Body of pancreas (tissue), 4 donors: ENCODE measurements at regions not wholly inside any gene's neighbourhood (a gene's known extent, or its start where the extent isn't known, plus 50 kb on each side); places are given as distances from the start of the nearest gene placed in this dataset.

Experiments
- ATAC-seq: fragments of 150-250 bp; one replicate; pipeline ENCODE4 v1.9.1; 2016
- DNase-seq, 4 donors: peaks; one replicate each; pipeline ENCODE4 v3.0.0-alpha.2; 2019
- H3K27ac ChIP-seq, 4 donors: fragments of 200-600 bp; sonication (generic); 1 replicate in 3 of 4; 2 replicates in 1 of 4; pipeline versions ENCODE4 v1.5.1 to v1.6.1; 2016 to 2019; ENCODE audit warnings: mild to moderate bottlenecking in 1 of 4, mixed read lengths in 1 of 4, moderate library complexity in 1 of 4
- H3K27me3 ChIP-seq, 2 donors: fragments of 200-600 bp; sonication (generic); one replicate each; pipeline ENCODE4 v1.6.0; 2016; ENCODE audit warnings: mild to moderate bottlenecking in 1 of 2
- H3K36me3 ChIP-seq, 2 donors: fragments of 200-600 bp; sonication (generic); replicated peaks in 1 of 2; 2 replicates each; pipeline ENCODE4 v1.5.1; 2016; ENCODE audit warnings: low read depth in 2 of 2; ENCODE audit not compliant: insufficient read depth in 1 of 2
- H3K4me1 ChIP-seq: fragments of 200-600 bp; sonication (generic); one replicate; pipeline ENCODE4 v1.6.0; 2016
- H3K4me3 ChIP-seq, 2 donors: fragments of 200-600 bp; sonication (generic); 1 replicate in 1 of 2; 2 replicates in 1 of 2; pipeline ENCODE4 v1.5.1; 2016 to 2019
- H3K9me3 ChIP-seq, 3 donors: fragments of 200-600 bp; sonication (generic); 1 replicate in 2 of 3; 2 replicates in 1 of 3; pipeline ENCODE4 v1.5.1; 2016
- CTCF ChIP-seq, 7 experiments: fragments of 450-650 bp in 4 of 7; fragments of 200-600 bp in 3 of 7; sonication (generic) in 3 of 7; IDR thresholded peaks; one replicate each; pipeline ENCODE4 v1.5.1; 2016 to 2019; ENCODE audit warnings: antibody characterized with exemption in 7 of 7
- POLR2A ChIP-seq, 3 donors: fragments of 450-650 bp; IDR thresholded peaks; one replicate each; pipeline ENCODE4 v1.6.1; 2016; ENCODE audit warnings: antibody characterized with exemption in 3 of 3, mild to moderate bottlenecking in 2 of 3
- WGBS, 2 donors: methylation state at CpG; one replicate each; pipeline ENCODE4 v1.1.5; 2017; 5-methylcytosine and 5-hydroxymethylcytosine counted together
- intact Hi-C: fragments of 100-400 bp; cut with DNase I; formaldehyde crosslinking; loops from one replicate; pipeline ENCODE4 v1.15.1; 2023

DNA sequence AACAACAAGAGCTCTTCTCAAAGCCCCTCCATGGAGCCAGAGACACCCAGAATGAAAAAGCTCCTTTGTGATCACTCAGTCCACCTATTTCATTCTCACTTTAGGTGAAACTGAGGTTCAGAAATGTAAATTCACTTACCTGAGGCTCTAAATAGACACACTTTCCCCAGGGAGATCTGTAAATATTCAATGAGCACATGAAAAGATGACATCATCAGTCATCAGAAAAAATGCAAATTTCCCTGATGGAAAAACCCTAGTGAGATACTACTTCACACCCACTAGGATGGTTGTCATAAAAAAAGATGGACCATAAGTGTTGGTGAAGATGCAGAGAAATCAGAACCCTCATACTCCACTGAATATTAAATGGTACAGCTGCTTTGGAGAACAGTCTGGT lies 339.2 kb downstream of the EN1 start:
- DNase-seq (no peak), ATAC-seq (no peak)
- H3K27ac ChIP-seq: no peak overlapping the region
- H3K4me3 ChIP-seq: no peak overlapping the region
- no peaks in the 10 kb centered on the region for H3K9me3 ChIP-seq
- no peaks in the 10 kb centered on the region for H3K4me1 ChIP-seq
- H3K36me3 ChIP-seq: no peaks in the 10 kb centered on the region
- TF ChIP-seq CTCF (IDR thresholded peaks at IDR 0.05): no peak
- no peak for TF ChIP-seq POLR2A (IDR thresholded peaks at IDR 0.05)
- H3K27me3 ChIP-seq: no peaks in the 10 kb centered on the region
- intact Hi-C loops: no loop called here

- ATAC-seq: no peak
- H3K27ac ChIP-seq: no peak overlapping the region
These were observed 342.0 kb downstream of the EN1 start for GRCh38 chr2:118505436-118505835.

DNA sequence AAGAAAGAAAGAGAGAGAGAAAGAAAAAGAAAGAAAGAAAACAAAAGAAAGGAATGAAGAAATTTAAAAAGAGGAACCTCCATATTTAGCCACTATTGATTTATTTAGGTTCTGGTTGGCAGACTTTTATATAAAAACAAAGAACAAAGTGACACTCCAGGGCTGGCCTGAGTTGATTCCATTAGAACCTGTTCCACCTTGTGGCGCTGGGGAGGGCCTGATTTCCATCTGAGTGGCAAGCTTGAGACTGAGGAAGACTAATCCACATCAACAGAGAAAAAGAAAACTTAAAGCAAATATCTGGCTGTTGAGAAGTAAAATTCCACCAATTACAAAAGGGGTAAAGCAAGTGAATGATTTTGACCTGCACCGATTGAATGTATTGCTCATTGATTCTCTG lies 345.3 kb downstream of the EN1 start:
- DNase-seq (no peak), ATAC-seq (no peak)
- 69 to 76% methylated on average over 2 of the region's 2 CpGs for WGBS, 2 donors
- Histone ChIP-seq H3K27me3 (no peaks in the 10 kb centered on the region), H3K36me3 (no peaks in the 10 kb centered on the region), H3K27ac (no peak overlapping the region), H3K9me3 (no peaks in the 10 kb centered on the region), H3K4me1 (no peaks in the 10 kb centered on the region), H3K4me3 (no peak overlapping the region)
- intact Hi-C loops: no loop called here
- TF ChIP-seq CTCF (IDR thresholded peaks at IDR 0.05) (no peak), POLR2A (IDR thresholded peaks at IDR 0.05) (no peak)

More at GRCh38 chr2:118505436-118505835, 342.0 kb downstream of the EN1 start:
- Histone ChIP-seq H3K27me3 (no peaks in the 10 kb centered on the region), H3K4me1 (no peaks in the 10 kb centered on the region), H3K4me3 (no peak overlapping the region), H3K36me3 (no peaks in the 10 kb centered on the region), H3K9me3 (no peaks in the 10 kb centered on the region)
- no peak for DNase-seq
- no peak for TF ChIP-seq POLR2A (IDR thresholded peaks at IDR 0.05)
- TF ChIP-seq CTCF (IDR thresholded peaks at IDR 0.05): no peak
- intact Hi-C loops: no loop called here
- WGBS, 2 donors: 91% methylated on average over 2 of the region's 2 CpGs

- DNase-seq: no peak
- H3K4me3 ChIP-seq: no peak overlapping the region
- H3K9me3 ChIP-seq: no peaks in the 10 kb centered on the region
- no peak for TF ChIP-seq POLR2A (IDR thresholded peaks at IDR 0.05)
- no peak for TF ChIP-seq CTCF (IDR thresholded peaks at IDR 0.05)
- ATAC-seq: no peak
- no peaks in the 10 kb centered on the region for H3K4me1 ChIP-seq
- intact Hi-C loops: no loop called here
- no peak overlapping the region for H3K27ac ChIP-seq
- no peaks in the 10 kb centered on the region for H3K27me3 ChIP-seq
- no peaks in the 10 kb centered on the region for H3K36me3 ChIP-seq
These were observed 348.5 kb downstream of the EN1 start for GRCh38 chr2:118498943-118499342.

DNA sequence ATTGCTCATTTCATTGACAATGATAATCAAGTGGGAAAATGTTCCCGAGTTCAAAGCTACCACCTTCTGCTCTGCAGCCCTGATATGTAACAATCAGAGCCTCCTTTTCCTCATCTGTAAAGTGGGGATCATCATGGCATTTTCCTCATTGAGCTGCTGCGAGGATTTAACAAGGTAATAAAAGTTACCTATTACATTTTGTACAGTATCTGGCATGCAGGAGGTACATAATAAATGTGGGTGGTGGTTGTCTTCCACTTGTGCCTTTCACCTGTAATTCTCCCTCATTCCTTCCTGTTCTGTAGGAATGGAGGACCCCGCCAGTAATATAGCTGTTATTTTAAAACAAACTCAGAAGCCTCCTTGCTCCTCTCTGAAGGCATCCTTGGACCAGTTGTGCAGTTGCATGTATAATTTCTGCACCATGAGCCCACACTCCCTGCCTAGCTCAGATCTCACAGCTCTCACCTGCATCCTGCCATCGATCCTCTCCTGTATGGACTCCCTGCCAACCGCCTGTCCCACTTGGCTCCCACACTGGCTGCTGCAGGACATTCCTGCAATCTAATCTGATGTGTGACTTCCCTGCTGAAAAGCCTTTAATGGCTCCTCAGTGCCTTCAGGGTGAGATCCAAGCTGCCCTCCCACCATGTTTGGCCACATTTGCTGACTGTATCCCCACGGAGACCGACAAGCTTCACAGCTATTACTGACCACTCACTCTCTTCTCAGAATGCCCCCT lies 350.4 kb downstream of the EN1 start:
- Histone ChIP-seq H3K4me1 (no peaks in the 10 kb centered on the region), H3K36me3 (no peaks in the 10 kb centered on the region), H3K4me3 (no peak overlapping the region), H3K27me3 (no peaks in the 10 kb centered on the region), H3K27ac (no peak overlapping the region), H3K9me3 (no peaks in the 10 kb centered on the region)
- ATAC-seq: no peak
- 57 to 72% methylated on average over 7 of the region's 7 CpGs for WGBS, 2 donors
- TF ChIP-seq CTCF (IDR thresholded peaks at IDR 0.05) (no peak), POLR2A (IDR thresholded peaks at IDR 0.05) (no peak)
- intact Hi-C loops: no loop called here
- no peak for DNase-seq
